Globus pallidus (tissue), 1 donor: ENCODE measurements at regions not wholly inside any gene's neighbourhood (a gene's known extent, or its start where the extent isn't known, plus 50 kb on each side); places are given as distances from the start of the nearest gene placed in this dataset.
A peak's percentile ranks its signal among the peaks of the same experiment; 100 is the strongest.

Source experiments
- DNase-seq: peaks from one replicate; pipeline ENCODE4 v3.0.0-alpha.2; 2015; ENCODE audit warnings: low spot score

- DNase-seq: no peak
Observed at GRCh38 chr12:105745811-105746210, 392.9 kb downstream of the NUAK1 start.

GRCh38 chr12:105748806-105749600 is 389.8 kb downstream of the NUAK1 start:
- DNase-seq: peak; percentile 41

DNA sequence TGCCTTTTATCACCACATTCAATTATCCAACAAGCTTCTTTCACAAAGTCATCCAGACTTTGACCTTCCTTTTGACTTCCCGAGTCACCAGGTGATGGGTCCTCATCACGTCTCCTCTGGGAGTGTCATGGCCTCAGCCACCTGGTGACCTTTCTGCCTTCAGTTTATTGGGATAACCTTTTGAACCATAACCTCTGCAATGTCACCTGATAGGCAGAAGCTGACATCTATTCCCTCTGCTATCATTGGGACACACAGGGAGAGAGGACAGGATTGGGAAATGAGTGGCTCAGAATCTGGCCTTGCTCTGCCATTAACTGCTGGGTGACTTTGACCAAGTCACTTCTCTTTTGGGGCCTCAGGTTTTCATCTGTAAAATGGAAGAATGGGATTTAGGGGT is 388.7 kb downstream of the NUAK1 start:
- no peak for DNase-seq

- DNase-seq: no peak
Observed at GRCh38 chr12:105754313-105754712, 384.4 kb downstream of the NUAK1 start.

GRCh38 chr12:105756961-105757360 is 381.8 kb downstream of the NUAK1 start:
- DNase-seq: no peak

DNA sequence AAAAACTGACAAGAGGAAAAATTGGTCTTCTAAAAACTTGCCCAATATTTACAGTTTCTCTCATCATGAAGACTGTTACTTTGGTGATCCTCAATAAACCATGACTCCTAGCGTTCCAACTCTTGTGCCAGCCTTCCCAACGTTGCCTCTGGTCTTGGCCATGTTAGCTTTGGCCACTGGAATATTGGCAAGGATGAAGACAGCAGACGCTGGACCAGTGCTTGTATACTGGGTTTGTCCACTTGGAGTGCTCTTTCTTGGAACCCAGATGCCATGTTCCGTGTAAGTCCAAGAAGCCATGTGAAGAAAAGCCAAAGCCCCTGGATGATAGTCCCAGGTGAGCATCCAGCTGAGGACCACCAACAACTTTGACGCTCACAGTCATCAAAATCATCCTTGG is 379.6 kb downstream of the NUAK1 start:
- no peak for DNase-seq

DNA sequence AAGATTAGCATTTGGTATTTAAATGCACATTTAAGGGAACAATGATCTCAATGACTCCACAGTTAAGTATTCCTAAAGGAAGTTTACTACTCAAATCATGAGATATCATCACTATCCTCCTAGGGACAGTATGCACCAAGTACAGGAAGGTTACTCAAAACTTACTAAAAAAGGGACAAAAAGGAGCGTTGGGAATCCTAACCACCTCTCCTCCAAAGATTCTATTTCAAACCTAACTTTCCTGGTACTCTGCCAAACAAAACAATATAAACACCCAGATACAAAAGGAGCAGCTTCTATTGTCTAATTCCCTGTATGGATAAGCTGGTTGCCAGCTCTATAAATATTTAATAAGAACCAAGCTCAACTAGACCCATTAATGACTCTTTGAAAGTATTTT is 377.7 kb downstream of the NUAK1 start:
- no peak for DNase-seq

DNA sequence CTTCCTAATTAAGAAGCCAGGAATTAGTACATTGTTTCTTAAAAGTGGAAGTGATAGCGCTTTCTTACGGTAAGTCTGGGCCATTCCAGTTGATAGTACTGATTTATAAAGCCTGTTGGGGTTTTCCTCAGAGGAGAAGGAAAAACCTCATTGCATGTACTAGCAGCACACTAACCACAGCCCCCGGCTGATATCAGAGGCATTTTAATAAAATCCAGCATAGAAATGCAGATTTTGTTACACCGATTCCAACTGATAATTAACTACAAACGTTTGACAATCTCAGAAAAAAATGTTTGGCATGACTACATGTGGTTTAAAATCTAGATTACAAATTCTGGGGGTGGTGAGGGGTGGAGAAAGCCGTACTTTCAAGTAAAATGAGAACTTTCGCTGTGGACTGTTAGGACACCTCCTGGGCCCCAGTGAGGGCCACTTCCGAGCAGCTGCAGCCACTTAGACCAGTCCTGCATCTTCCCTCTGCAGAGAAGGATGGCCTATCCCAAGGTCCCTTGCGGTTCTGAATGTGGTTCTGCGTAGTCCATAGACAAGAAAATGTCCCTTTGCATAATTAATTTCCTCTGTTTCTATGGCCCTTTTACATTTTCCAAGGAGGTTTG is 374.4 kb downstream of the NUAK1 start:
- no peak for DNase-seq

- no peak for DNase-seq
Observed at GRCh38 chr12:105765053-105766014, 373.4 kb downstream of the NUAK1 start.

DNA sequence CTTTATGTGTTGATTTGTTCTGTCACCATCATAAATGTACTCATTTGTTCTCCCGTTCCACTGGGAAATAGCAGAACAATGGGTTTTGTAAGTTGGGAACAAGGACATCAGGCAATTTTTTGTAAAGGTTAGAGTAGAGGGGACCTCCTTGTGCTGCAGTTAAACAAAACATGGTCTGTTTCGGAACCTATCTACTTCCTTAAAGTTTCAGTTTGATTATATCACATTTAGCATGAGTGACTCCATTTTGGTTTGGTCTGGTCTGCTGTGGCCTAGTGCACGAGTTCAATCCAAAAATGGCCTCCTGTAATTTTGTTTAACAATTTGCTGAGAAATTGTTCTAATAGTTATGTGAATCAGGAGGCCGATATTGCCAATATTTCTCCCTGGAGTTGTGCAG is 372.7 kb downstream of the NUAK1 start:
- DNase-seq: no peak

DNA sequence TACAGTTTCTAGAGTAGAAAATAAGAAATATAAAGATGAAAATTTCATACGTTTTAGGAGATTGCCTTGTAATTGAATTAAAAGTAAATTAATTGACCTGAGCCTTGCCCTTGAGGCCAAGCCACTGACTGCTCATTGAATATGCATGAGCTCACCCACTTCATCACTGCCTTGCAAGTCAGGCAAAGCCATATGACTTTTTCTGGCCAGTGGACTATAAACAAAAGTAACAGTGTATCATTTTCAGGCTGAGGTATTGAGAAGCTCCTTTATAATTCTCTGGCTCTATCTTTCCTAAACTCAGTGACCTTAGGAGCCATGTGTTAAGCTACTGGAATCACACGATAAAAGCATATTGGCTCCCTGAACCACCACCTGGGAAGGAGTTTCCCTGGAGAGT is 369.3 kb downstream of the NUAK1 start:
- DNase-seq: no peak

DNA sequence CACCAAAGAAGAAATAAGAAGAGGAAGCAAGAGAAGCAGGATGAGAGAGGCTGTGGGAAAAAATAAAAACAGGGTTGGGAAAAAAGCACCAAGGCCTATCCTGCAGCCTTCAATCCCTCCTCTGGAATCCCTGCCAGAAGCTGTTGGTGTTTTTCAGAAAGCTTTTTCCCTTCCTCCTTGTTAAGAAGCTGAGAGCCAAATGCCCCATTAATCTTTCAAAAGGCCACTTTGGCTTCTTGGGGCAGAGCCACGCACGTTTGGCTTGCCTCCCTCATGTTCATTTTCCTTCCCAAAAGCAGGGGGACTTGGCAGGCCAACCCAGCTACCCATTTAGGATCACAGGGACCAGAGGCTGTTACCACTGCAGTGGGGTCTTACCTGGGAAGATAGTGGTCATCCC is 365.3 kb downstream of the NUAK1 start:
- peak; percentile 51 for DNase-seq

- DNase-seq: no peak
Observed at GRCh38 chr12:105774037-105774436, 364.7 kb downstream of the NUAK1 start.

DNA sequence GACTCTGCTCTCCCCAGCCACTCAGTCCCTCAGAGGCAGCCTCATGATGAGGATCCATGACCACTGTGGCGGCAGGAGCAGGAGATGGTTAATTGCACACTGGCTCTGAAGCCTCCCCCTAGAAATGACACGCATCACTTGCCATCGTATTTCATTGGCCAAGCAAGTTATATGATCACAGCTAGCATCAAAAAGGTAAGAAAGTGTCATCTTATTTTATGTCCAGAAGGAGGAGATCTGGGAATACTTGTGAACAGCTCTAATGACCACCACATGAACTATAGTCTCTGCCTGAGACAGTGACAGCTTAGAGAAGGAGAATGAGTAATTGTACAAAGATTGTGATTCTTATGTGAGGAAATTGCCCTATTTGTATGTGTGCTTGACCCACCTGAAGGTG is 363.4 kb downstream of the NUAK1 start:
- peak; percentile 18 for DNase-seq

DNA sequence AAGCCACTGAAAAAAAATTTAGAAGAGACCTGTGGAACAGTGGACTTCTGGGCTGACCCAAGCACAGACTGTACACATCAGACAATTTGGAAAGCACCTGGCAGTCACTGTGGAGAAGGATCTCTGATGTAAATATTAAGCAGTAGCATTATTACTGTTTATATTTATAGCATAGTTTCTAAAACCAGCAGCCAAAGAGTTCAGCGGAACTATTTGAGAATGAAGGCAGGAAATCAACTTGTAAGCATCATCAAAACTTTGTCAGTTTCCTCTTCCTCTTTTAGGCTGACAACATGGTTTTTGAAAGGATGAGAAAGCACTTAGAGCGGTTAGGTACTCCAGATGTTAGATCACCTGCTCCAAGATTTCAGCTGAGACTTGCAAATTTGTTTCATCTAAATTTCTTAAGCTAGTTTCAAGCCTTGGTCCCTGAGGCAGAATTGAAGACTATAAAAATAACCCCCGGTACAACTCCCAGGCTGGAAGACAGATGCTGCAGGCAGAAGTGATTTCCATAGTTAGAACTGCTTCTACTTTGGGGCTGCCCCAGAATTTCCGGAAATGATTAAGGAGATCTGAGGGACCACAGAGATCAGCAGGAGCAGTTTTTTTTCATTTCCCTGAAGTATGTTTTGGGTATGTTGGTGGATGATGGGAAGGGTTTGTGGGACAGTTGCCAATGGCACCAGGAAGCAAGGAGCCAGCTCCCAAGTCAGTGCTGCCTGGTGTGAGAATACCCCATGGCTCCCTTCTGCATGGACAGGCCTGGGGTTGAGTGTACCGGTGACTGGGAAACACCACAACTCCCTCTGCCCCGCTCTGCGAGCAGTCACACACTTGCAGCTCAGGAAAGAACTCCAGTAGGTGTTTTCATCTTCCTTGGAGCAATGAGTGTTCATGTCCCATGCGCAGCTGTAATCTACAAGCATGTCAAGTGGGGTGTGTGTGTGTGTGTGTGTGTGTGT is 354.5 kb downstream of the NUAK1 start:
- peak; percentile 24 for DNase-seq

DNA sequence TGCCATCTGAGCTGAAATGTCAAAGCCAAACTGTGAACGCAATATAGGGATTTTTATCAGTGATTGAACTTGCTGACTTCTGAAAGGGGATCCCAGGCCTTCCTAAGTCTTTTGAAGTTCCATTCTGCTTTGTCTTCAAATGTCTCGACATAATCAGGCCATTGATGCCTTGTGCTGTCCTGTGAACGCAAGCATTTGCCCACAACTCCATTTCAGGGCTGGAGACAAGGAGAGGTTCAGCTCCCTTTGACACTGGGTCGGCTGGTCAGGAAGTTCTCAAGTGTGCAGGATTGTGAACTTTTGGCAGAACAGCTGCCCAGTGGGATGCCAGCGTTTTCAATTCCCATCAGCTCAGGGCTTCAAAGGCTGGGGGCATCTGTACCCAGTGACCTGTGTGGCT is 345.3 kb downstream of the NUAK1 start:
- no peak for DNase-seq

- DNase-seq: no peak
Observed at GRCh38 chr12:105798256-105798845, 340.4 kb downstream of the NUAK1 start.

GRCh38 chr12:105799103-105799502 is 339.7 kb downstream of the NUAK1 start:
- no peak for DNase-seq

DNA sequence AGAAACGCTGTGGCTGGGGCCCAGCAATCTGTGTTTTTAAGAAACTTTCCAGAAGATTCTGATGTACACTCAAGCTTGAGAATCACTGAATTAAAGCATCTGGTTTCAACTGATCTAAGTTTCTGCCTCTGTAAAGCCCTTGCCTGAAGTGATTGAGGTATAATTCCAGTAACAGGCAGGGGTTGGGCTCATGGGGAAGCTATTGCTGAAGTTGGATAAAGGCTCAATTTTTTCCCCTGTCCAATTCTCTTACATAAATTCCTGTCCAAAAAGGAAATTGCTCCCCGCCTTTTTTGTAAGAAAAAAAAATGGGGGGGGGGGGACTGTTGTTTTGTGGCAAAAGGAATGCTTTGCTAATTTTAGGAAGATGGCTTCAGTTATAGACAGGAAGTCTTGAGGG is 337.4 kb downstream of the NUAK1 start:
- no peak for DNase-seq

DNA sequence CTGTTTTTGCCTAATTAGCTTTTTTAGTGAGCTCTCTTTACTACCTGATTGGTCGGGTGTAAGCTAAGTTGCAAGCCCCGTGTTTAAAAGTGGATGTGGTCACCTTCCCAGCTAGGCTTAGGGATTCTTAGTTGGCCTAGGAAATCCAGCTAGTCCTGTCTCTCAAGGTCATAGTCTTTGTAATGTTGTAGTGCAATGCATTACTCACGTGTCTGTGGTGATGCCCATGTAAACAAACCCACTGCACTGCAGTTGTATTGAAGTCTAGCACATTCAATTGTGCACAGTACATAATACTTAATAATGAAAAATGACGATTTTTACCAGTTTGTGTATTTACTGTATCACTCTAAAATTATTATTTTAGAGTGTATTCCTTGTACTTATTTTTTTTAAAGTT is 335.5 kb downstream of the NUAK1 start:
- no peak for DNase-seq
